ENCODE measurements at regions not wholly inside any gene's neighbourhood (a gene's known extent, or its start where the extent isn't known, plus 50 kb on each side); places are given as distances from the start of the nearest gene placed in this dataset.

GRCh38 chr4:54473077-54473545, 184.6 kb upstream of the KIT start:
- no peak overlapping the region for H3K4me3 ChIP-seq (ENCODE audit: low read depth, low read length)
- no peak for TF ChIP-seq CTCF (IDR thresholded peaks at IDR 0.05; ENCODE audit: insufficient read depth, low read length, missing control alignments)
- no peak for DNase-seq (ENCODE audit: low read depth, low spot score)
- ChIA-PET CTCF (interaction anchor here (1.8 kb wide), 1 partner anchor 33 kb away, joined by 4 read pairs; no protein-coding TSS in a partner anchor), POLR2A (no interaction called here)

GRCh38 chr4:54473798-54474197, 184.0 kb upstream of the KIT start:
- no peak overlapping the region for H3K4me3 ChIP-seq (ENCODE audit: low read depth, low read length)
- no peak for DNase-seq (ENCODE audit: low read depth, low spot score)
- ChIA-PET POLR2A (no interaction called here), CTCF (interaction anchor here (1.8 kb wide), 1 partner anchor 34 kb away, joined by 4 read pairs; no protein-coding TSS in a partner anchor)
- no peak for TF ChIP-seq CTCF (IDR thresholded peaks at IDR 0.05; ENCODE audit: insufficient read depth, low read length, missing control alignments)

- no peak for DNase-seq (ENCODE audit: low read depth, low spot score)
- H3K4me3 ChIP-seq (ENCODE audit: low read depth, low read length): no peak overlapping the region
- ChIA-PET CTCF (no interaction called here), POLR2A (no interaction called here)
- TF ChIP-seq CTCF (IDR thresholded peaks at IDR 0.05; ENCODE audit: insufficient read depth, low read length, missing control alignments): no peak
Observed at GRCh38 chr4:54475546-54475945, 182.2 kb upstream of the KIT start.

GRCh38 chr4:54482529-54483200, 175.1 kb upstream of the KIT start:
- DNase-seq (ENCODE audit: low read depth, low spot score): no peak
- TF ChIP-seq CTCF (IDR thresholded peaks at IDR 0.05; ENCODE audit: insufficient read depth, low read length, missing control alignments): no peak
- no peak overlapping the region for H3K4me3 ChIP-seq (ENCODE audit: low read depth, low read length)
- ChIA-PET POLR2A (no interaction called here), CTCF (interaction anchor here (2.0 kb wide), 1 partner anchor 10 kb away, joined by 5 read pairs; no protein-coding TSS in a partner anchor)

GRCh38 chr4:54484383-54484782, 173.4 kb upstream of the KIT start:
- ChIA-PET POLR2A (no interaction called here), CTCF (no interaction called here)
- no peak overlapping the region for H3K4me3 ChIP-seq (ENCODE audit: low read depth, low read length)
- no peak for TF ChIP-seq CTCF (IDR thresholded peaks at IDR 0.05; ENCODE audit: insufficient read depth, low read length, missing control alignments)
- DNase-seq (ENCODE audit: low read depth, low spot score): no peak

GRCh38 chr4:54487491-54487890, 170.3 kb upstream of the KIT start:
- no peak for TF ChIP-seq CTCF (IDR thresholded peaks at IDR 0.05; ENCODE audit: insufficient read depth, low read length, missing control alignments)
- POLR2A ChIA-PET: interaction anchor here (1.2 kb wide), 1 partner anchor 12 kb away, joined by 3 read pairs; no protein-coding TSS in a partner anchor
- CTCF ChIA-PET: interaction anchor here (1.0 kb wide), 1 partner anchor 47 kb away, joined by 4 read pairs; no protein-coding TSS in a partner anchor
- no peak overlapping the region for H3K4me3 ChIP-seq (ENCODE audit: low read depth, low read length)
- DNase-seq (ENCODE audit: low read depth, low spot score): no peak

Measured in AG04449 (cell line).